PFSK-1 (cell line): ENCODE measurements at regions not wholly inside any gene's neighbourhood (a gene's known extent, or its start where the extent isn't known, plus 50 kb on each side); places are given as distances from the start of the nearest gene placed in this dataset.

Experiments
- FOXP2 ChIP-seq: optimal IDR thresholded peaks from 2 replicates; pipeline ENCODE3; 2011; ENCODE audit warnings: borderline replicate concordance, control low read depth, inconsistent platforms; ENCODE audit not compliant: insufficient read depth; ENCODE audit errors: extremely low read length, extremely low read depth
- POLR2AphosphoS5 ChIP-seq: IDR thresholded peaks from 2 replicates; pipeline ENCODE4 v1.6.1; 2012; ENCODE audit warnings: low read depth, mild to moderate bottlenecking, control low read depth, low read length, moderate library complexity
- REST ChIP-seq, 2 experiments: IDR thresholded peaks; 2 replicates each; pipeline versions ENCODE4 v1.6.1 to v1.8.0; 2011 to 2012; ENCODE audit warnings: low read depth in 2 of 2, low read length in 2 of 2, control low read depth in 1 of 2, inconsistent platforms in 1 of 2, mild to moderate bottlenecking in 1 of 2, moderate library complexity in 1 of 2; ENCODE audit not compliant: insufficient read depth in 1 of 2
- TAF1 ChIP-seq: IDR thresholded peaks from 2 replicates; pipeline ENCODE4 v1.6.1; 2012; ENCODE audit warnings: low read length, control low read depth, borderline replicate concordance; ENCODE audit not compliant: insufficient read depth

- TF ChIP-seq REST (IDR thresholded peaks at IDR 0.05; ENCODE audit: insufficient read depth in 1 of 2, low read depth in 2 of 2, low read length in 2 of 2): no peak
- TF ChIP-seq POLR2AphosphoS5: no peak
- no peak for TF ChIP-seq TAF1
- no peak for TF ChIP-seq FOXP2
Observed at GRCh38 chr21:16323596-16323995, 593.8 kb downstream of the USP25 start.
